Muscle of back (tissue), 3 donors: ENCODE measurements at regions not wholly inside any gene's neighbourhood (a gene's known extent, or its start where the extent isn't known, plus 50 kb on each side); places are given as distances from the start of the nearest gene placed in this dataset.
"Not testable (repeated sequence)": the region's sequence is repeated elsewhere in the genome, so short reads cannot be mapped to it uniquely, and the experiment has no call there.

Source experiments
- DNase-seq, 3 donors: peaks; one replicate each; pipeline versions ENCODE4 v3.0.0 to v3.0.0-alpha.2; 2013

DNA sequence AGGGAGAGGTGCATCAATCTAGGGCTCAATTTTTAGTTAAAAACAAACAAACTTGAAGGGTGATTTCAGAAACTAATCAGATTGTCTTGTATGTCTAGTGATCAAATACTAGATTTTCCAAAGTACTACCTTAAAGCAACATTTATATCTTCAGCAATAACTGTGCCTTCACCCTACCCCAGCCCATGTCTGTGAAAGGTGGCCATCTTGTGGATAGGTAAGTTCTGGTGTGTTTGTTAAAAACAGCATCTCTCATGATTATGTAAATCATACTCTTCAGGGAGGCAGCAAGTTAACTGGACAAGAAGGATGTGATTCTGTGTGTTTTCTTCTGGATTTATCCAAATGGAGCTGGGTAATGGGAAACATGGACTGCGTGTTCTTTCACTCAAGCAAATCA lies 81.4 kb upstream of the ACSL1 start:
- DNase-seq: no peak

DNA sequence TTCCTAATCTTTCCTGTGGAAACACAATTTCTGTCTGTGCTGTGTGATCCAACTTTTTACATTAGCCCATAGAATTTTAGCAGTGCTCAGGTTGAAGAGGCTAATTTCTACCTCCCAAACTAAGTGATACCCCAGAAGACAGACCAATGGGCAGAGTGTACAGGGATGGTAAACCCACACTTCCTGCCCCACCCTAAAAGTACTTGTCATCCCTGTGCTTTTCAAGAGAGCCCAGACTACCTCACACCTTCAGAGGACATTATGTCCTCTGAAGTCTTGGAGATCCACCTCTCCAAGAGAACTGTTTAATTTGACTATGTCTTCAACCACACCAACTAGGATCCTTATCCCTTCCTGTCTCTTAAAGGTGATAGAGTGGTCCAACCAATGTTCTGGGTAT lies 82.0 kb upstream of the ACSL1 start:
- no peak for DNase-seq

DNA sequence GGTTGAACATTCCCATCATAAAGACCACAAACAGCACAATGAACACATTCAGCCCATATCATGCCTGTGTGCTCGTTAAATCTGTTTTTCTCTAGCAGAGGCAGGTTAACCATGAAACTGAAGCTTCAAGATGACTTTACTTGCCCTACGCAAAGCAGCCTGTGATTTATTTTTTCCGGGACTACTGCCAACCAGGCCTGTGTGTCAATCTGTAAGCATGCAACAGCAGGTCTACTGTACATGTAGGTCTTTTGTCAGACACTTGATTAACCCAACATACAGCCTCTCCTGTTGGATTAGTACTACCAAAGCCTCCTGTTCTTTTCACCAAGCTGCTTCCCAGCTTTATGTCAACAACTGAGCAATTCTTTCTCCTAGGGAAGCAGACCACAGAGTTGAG lies 85.5 kb upstream of the ACSL1 start:
- peak in 2 of 3 donors; percentile 20 to 29 for DNase-seq

DNA sequence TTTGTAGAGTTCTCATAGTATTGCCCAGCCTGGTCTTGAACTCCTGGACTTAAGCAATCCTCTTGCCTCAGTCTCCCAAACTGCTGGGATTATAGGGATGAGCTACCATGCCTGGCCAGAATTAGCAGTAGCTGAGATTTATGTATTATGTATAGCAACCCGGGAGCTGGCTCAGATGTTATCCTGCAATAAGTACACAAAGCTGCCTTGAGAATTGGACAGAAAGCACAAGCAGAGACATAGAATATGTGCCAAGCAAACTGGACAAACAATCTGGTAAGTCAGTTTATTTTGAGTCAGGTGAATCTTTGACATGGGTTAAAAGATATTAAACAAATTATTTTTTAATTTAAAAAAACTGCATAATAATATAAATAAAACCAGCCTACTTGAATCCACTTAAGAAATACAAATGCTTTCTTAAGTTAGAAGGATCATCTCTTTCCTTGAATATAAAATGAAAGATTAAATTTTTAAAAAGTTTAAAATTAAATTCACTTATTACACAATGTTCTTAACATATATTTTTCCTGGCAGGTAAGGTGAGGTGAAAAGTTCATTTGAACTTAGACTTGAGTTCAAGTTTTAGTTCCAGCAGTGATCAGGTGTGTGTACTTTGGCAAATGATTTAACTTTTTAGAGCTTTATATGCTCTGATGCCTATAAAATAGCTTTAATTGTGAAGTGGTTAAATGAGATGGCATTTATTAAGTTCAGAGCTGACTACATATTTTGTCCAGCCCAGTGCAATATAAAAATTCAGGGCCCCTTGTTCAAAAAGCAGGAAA lies 87.8 kb upstream of the ACSL1 start:
- no peak for DNase-seq

DNA sequence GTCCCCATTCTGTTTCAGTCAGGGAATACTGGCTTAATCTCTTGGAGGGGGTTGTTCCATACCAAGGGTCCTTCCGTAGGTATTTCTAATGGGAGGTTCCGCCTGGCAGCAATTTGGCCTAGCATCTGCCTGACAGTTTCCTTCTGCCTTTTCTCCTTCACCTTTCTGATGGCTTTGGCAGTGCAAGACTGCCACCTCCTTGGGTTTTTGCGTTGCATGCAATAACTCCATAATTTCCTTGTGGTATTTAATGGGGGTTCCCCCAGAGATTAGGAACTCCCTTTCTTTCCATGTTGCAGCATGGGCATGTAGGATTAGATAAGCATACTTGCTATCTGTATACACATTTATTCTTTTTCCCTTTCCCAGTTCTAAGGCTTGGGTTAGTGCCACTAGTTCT lies 93.0 kb upstream of the ACSL1 start:
- not testable (repeated sequence) for DNase-seq

DNA sequence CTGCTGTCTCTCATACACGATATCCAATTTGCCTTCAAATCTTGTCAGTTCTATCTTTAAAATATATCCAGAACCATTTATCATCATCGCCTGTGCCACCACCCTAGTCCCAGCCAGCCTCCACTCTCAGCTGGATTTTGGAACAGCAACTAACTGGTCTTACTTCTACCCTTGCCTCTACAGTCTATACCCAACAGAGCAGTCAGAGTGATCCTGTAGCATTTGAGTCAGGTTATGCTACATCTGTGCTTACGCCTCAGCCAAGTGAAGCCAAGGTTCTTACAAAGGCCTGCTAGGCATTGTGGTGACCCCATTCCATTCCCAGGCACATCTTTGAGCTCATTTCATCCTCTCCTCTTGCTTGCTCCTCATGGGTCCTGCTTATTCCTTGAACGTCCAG lies 95.7 kb upstream of the ACSL1 start:
- no peak for DNase-seq

DNA sequence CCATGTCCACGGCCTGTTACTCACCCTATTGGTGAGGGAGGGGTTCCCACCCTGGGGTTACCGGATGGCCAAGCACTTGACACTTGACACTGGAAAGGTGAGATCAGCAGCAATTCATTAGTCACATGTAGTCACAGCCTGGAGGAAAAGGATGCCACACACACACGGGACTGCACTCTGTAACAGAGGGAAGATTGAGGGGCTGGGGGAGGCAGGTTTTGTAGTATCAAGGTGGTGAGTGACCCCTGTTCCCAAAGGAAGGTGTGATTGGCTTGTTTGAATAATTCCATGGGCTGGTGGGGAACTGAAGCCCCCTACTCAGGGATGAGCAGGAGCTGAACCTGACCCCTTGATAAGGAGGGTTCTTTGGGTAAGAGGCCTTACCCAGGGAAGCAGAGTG lies 96.0 kb upstream of the HELT start:
- DNase-seq: no peak

DNA sequence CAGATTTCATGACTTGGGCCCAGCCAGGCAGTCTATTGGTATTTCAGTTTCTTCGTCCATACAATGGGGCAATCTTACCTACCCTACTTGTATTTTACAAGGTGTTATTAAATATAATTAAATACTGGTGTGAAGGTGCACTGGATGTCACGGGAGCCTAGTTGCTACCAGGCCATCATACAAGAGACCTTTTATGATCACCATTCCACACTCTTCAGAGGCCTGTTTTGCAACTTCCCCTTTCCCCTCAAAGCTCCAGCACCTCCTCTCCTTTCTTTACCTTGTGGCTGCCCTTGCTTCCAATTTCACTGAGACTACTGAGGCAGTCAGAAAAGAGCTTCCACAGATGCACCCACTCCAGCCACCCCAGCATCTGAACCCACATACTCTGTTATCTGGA lies 93.8 kb upstream of the HELT start:
- DNase-seq: no peak

DNA sequence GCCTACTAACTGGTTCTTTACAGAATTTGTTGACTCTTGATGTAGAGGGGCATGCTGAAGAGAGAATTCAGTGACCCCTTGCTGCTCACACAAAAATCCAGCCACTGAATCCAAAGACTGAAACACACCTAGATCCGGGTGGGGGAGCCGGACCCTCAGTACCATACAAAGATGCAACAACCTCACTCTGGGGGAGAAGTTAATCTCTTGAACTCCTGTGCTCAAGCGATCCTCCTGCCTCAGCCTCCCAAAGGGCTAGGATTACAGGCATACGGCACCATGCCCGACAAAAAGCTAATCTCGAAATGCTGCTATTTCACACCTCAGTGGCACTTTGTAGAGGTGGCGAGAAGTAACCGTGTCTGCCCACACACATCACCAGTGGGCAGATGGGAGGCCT lies 88.8 kb upstream of the HELT start:
- DNase-seq: no peak

DNA sequence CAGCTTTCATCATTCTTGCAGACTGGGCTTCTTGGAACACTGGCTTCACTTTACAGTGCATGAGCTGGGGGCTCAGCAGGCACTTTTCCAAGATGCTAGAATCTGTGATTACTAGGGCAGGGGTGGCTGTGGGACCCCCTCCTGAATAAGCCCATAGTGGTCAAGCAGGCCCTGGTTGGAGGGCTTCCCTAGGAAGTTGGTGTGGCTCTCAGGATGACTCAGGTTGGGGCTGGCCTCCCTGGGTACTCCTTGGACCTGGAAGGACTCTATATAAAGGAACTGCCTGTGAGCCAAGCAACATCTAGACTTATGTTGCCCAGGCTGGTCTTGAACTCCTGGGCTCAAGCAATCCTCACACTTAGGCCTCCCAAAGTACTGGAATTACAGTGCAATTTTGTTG lies 88.3 kb upstream of the HELT start:
- DNase-seq: no peak

DNA sequence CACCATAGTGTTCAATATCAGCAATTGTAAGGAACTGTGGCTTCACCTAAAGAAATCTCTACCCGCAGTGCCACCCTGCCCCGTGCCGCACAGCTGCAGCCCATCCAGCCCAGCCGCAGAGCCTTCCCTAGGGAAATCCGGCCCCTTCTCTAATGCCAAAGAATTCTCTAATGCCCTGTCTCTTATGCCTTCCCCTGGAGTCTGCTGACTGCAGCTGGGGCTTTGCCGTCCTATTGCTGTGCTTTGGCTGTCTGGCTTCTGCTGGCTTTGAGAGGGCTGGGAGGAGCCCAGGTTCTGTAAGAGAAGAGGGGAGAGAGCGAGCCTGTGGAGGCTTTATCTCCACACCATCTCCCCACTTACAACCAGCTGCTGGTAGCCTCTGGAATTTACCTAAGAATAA lies 85.9 kb upstream of the HELT start:
- no peak for DNase-seq

DNA sequence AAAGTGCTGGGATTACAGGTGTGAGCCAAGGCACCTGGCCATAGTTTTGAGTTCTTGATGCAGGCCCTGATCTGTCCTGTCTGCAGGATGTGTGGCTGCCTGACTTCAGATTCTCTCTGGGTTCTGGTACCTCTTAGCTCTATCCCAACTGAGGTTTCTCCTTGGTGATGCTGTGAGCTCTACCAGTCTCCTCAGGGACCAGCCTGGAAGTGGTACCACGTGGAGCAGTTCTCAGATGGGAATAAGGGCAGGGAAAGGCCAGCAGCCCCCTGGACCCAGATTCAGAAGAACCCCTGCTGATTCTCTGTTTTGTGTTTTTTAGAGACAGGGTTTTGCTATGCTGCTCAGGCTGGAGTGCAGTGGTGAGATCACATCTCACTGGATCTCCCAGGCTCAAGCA lies 85.0 kb upstream of the HELT start:
- no peak for DNase-seq

DNA sequence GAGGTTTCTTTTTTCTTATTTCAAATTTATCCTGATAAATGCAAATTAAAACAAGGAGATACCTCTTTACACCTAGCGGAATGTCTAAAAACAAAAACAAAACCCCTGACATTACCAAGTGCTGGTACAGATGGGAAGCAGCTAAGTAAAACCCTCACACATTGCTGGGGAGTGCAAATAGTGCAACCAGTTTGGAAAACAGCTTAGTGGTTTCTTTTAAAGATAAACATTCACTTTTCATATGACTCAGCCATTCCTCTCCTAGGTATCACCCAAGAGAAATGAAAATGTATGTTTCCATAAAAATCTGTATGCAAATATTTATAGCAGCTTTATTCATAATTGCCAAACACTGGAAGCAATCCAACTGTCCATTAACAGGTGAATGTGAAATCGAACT lies 84.1 kb upstream of the HELT start:
- no peak for DNase-seq

DNA sequence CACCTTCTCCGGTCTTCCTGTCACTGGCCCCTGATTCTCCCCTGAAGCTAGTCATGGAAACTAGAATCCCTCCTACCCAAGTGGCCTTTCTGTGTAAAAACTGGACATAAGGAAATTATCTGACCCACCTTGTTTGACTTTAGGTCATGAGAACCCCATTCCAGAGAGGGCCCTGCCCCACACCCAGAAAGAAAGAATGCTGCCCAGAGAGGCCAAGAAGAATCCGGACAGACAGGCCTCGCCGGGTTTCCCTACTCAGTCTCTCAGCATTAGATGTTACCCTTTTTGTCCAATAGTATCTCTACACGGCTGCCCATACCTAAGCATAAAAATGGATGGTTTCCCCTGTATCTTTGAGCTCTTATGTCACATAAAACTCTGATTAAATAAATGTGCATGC lies 83.3 kb upstream of the HELT start:
- DNase-seq: no peak

DNA sequence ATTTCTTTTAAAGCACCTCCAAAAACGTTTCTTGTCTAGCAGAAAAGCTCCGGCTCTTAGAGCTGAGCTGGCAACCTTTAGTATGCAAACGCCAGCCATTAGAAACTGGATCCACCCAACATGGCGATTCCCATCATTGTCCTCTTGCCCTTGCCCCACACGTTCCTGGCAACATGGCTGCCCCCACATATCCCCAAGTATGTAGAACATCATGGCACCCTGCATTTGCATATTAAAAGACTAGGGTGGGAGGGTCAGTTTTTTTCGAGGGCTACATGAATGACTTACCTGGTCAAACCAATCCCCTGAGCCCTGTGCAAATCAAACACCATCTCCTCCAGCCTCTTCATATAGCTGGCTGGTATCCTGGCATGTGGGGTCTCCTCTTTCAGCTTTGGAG lies 82.2 kb upstream of the HELT start:
- DNase-seq: no peak

DNA sequence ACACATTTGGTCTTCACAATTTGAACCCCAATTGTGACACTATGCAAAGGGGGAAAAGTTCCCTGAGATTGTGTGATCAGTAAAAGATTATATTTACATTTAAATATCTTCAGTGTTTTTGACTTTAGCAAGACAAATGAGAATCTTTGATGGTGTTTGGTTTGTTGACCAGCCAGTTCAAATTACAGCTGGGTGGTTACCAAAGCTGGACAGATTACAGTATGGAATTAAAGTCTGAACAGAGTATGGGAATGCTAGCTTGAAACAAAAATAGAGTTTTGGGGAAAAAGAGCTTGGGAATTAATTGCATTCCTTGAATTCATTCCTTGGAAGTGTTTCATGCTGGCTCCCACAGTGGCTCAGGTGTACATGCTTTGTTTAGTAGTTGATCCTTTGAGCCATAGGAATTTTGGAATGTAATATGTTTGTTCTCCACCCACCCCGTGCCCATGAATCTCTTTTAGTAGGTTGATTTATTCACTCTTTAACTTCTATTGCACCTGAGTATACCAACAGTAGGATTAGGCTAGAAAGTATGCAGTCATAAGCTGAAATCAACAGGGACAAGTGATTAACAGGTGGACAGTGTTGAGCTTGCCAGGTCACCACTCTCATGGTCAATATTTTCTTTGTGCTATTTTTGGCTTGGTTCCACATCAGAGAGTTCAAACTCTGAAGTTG lies 81.1 kb upstream of the HELT start:
- no peak for DNase-seq

DNA sequence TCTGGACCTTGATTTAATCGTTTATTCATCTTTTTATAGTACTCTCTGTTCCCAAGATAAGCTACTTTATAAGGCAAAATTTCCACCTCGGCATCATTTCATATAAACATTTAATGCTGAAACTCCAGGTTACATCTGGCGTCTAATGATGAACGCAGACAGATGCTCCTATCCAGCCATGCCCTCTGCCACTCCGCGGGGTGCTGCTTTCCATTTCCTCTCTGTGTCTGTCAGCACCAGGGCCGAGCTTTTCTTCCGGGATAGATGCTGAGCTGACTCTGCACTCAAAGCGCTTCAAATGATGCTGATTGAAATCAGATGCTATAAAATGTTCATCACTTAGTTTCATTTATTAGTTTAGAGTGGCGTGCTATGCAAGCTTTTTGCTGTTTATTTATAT lies 80.5 kb upstream of the HELT start:
- peak in 1 of 3 donors; percentile 19 for DNase-seq

DNA sequence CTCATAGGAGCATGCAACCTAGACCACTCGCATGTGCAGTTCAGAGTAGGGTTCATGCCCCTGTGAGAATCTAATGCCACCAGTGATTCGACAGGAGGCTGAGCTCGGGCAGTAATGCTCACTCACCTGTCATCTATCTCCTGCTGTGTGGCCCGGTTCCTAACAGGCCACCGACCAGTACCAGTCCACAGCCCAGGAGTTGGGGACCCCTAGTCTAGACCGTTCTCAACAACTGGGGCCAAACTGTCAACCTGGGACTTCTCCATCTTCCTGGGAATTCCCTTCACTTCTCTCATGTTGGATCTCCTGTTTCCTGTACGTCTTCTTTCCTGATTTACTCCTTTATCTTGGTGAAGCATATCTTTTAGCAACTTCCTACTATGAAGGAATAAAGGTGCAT lies 79.4 kb upstream of the HELT start:
- DNase-seq: no peak

DNA sequence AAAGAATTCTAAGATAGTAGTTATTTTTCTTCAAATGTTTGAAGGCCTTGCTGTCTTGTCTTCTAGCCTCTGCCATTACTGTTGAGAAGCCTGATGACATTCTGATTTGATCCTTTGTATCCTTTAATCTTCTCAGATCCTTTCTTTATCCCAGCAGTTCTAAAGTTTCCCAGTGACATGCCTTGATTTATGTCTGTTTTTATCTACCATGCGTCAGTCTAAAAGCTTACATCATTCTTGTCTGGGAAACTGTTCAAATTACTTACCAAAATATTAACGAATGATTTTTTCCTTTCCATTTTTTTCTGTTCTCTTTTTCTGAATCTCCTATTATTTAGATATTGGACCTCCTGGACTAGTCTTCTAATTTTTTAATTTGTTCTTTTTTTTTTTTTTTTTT lies 78.3 kb upstream of the HELT start:
- no peak for DNase-seq

DNA sequence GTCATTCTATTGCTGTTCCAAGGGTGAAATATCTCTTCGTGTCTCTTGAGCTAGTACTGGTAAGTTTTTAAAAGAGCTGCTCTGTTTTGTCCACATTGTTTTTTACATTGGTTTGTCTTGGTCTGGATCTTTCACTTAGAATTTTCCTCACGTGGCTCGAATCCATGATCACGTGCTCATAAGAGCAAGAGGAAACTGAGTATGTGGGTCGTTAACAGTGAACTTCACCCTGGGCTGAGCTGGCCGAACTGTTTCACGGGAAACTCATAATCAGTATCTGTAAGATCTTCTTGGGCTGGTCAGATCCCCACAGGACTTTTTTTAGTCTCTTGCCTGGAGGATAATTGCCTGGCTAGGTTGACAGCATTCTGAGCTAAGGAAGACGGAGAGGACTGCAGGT lies 77.8 kb upstream of the HELT start:
- DNase-seq: no peak

DNA sequence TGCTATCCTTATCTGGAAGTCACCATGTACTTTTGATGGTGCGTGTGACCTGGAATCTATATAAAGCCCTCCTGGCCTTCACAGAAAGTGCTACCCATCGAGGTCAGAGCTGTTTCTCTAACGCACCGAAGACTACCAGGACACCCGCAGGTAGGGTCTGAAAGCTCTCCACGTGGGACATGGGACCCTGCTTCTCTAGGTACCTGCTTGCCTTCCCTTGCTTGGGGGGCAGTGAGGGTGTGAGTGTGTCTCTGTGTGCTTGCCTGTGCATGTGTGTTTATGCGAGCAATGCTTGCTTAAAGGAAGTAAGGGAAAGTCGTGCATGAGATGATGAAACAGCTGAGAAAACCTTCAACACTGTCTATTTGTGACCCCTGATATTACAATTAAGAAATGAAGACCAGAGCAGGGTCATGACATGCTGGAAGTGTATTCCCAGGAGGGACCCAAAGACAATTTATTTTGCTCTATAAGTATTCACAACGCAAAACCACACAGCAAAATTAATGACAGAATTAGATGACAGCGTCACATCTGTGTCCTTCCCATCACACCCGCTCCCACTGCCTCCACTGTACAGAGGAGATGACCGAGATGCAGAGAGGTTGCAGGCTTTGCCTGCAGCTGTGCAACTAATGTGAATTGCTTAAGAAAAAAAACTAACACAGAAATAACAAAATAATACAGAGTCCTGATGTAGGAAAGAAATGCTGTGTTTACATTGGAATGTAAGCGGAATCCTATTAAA lies 76.4 kb upstream of the HELT start:
- no peak for DNase-seq

DNA sequence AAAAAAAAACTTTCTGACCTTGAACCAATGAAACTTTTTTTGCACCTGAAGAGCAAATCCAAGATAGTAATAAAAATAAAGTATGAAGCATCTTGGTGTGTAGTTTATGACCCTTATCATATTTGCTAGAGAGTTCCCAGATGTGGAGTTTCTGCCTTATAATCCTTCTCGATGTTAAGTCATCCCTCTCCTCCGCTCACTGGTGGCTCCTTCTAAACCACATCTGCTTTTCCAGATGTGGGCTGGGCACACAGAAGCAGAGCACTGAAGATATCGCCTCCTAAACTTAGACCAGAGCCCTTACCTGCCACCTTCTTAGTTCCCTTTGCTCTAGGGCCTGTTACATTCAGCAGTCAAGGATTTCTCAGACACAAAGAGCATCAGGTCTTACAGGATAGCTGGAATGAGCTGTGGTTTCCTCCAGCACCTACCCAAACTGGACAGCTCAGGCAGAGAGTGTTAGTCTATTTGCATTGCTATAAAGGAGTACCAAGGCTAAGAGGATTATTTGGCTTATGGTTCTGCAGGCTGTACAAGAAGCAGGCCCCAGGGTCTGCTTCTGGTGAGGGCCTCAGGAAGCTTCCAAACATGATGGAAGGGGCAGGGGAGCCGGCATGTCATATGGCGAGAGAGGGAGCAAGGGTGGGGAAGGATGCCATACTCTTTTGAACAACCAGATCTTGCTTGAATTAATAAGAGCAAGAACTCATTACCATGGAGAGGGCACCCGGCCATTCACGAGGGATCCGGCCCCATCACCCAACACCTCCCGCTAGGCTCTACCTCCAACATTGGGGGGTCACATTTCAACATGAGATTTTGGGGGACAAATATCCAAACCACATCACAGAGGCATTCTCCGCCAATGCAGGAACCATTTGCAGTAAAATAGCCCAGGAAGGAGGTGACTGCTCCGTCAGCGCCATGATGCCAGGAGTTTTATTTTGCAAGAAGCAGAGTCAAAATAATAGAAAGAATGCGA lies 75.6 kb upstream of the HELT start:
- DNase-seq: peak in 1 of 3 donors; percentile 31
